HG03139 (cell line): ENCODE measurements at regions not wholly inside any gene's neighbourhood (a gene's known extent, or its start where the extent isn't known, plus 50 kb on each side); places are given as distances from the start of the nearest gene placed in this dataset.

ENCODE experiments used
- ATAC-seq: cut with Tn5 transposase; IDR thresholded peaks from one replicate; pipeline ENCODE4 v1.9.1; 2021; ENCODE audit not compliant: unreplicated experiment

DNA sequence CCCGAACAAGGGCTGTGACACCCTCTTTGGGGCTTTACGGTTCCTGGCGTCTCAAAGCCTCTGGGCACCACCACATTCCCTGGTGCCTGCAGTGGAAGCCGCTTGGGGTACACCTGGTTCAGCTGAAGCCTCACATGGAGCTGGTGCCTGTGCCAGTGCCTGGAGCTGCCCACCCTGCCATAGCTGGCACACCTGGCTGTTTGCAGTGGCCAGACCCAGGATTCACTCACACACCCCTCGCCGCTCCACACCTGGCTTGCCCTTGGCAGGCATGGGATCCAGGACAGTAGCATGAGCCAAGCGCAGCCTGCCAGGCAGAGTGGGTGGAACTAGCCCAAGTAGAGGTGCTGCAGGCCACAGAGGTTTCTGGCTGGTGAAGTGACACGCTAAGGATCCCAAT, 641.8 kb downstream of the TLE4 start:
- ATAC-seq: no peak

DNA sequence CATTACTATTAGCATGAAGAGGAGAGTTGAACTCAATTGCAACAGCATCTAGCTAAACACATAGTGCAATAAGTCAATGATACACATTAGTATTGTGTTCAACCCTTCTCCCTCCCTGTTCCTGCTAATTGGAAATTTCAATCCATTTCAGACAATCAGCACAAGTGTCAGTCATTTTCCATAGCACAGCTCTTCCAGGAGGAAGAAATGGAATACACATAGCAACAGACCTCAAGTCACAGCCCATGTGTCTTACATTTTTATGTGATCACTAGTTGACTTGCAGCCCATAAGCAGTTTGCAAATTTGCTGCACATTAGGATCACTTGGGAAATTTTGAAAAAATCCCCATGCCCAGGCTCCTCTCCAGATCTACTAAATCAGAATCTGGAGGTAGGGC, 636.9 kb downstream of the TLE4 start:
- ATAC-seq: no peak

DNA sequence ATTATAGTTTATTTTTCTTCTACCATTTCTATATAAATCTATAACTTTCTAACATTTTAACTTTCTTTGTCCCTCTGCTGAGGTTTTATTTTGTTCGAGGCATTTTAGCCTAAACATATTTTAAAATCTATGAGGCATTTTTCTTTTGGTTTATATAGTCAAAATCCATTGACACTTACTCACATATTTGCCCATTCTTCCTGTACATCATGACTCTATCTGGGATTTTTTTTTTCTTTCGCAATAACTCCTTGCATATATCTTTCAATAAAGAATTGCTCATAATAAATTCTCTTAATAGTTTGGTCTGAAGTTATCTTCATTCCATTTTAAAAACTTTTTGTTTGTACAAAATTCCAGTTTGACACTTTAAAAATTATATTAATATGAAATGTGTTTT, 632.3 kb downstream of the TLE4 start:
- no peak for ATAC-seq

DNA sequence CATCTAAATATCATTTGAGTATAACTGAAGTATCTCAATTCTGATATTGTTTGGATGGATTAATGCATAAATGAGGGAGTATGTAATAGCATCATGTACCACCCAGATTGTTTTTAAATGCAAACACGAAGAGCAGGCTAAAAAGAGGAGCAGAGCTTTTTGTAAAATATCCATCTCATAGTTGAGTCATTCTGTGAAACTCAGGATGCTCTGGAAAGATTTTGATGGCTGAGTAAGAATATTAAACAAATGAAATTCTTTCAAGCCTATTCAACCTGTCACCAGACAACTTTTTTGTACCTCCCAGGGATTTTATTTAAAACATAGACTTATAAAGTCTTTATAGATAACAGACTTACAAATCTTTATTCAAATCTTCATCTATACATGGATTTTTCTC, 625.9 kb downstream of the TLE4 start:
- no peak for ATAC-seq

DNA sequence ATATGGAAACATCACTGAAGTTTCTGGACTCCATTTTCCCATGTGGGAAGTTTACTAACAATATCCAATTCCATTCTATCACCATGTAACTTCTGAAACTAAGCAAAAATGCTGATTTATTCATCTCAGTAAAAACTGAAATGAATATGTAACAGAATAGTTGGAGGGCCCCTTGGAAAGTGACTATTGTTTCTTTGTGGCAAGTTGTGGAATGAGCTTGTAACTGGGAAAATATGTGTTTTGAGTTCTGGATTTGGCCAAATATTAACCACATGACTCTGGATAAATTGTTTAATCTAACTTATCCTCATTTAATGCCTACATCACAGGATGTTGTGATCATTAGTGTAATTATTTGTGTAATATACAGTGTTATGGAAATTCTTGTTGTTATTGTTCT, 619.3 kb downstream of the TLE4 start:
- no peak for ATAC-seq

DNA sequence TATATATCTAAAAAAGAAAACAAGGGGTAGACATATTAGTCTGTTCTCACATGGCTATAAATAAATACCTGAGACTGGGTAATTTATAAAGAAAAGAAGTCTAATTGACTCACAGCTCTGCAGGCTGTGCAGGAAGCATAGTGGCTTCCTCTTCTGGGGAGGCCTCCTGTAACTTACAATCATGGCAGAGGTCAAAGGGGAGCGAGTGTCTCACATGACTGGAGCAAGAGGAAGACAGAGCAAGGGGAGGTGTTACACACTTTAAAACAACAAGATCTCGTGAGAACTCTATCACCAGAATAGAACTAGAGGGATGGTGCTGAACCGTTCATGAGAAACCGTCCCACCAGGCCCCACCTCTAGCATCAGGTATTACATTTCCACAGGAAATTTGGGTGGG, 616.8 kb downstream of the TLE4 start:
- no peak for ATAC-seq

DNA sequence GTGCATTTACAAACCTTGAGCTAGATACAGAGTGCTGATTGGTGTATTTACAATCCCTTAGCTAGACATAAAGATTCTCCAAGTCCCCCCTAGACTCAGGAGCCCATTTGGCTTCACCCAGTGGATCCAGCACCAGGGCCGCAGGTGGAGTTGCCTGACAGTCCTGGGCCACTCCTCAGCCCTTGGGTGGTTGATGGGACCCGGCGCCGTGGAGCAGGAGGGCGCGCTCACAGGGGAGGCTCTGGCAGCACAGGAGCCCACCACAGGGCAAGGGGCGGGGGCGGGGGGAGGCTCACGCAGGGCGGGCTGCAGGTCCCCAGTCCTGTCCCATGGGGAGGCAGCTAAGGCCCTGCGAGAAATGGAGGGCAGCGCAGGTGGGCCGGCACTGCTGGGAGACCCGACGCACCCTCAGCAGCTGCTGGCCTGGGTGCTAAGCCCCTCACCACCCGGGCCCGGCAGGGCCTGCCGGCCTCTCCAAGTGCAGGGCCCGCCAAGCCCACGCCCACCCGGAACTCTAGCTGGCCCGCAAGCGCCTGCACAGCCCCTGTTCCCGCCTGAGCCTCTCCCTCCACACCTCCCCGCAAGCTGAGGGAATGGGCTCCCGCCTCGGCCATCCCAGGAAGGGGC, 613.5 kb downstream of the TLE4 start:
- ATAC-seq: no peak

DNA sequence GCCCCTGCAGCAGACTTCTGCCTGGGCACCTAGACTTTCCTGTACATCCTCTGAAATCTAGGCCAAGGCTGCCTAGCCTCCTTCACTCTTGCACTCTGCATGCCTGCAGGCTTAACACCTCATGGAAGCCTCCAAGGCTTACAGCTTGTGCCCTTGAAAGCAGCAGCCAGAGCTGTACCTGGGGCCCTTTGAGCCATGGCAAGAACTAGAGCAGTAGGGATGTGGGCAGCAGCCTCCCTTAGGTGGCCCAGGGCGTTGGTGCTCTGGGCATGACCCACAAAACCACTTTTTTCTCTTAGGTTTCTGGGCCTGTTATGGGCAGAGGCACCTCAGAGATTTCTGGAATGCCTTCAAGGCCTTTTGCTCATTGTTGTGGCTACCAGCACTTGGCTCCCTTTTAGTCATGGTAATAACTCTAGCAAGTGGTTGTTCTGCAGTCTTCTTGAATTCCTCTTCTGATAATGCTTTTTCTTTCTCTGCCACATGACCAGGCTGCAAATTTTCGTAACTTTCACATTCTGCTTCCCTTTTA, 606.2 kb downstream of the TLE4 start:
- no peak for ATAC-seq

DNA sequence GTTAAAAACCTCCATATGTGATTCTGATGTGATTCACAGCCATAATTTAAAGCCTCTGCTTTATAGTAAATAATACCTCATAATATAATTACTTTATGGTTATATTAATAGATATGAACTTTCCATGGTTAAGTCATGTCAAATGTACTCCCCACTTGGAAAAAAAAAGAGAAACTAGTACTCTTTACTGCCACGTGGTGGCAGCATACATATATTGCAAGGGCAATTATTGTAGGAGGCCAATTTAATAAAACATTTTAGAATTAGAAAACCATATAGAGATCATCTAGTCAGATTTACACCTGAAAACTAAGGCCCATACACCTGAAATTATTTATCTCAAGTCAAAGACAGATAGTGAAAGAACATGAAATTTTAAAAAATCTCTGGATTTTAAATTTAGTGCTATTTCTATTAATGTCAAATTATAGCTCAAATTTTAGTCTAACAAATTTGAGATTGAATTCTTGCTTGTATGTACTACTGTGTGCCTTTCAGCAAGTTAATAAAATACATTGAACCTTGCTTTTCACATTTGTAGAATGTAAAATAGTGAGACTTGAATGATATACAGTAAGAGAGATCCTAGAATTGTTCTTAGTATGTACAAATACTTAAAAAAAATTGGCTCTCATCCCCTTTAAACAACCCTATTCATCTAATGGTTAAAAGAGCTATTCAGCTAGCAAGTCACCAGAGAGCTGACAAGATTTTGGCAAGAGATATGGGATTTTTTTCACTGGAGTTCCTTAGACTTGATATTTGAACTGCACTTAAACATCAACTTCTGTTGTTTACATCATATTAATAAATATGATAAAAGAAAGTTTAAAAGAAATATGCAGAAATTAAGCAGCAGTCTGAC, 603.8 kb downstream of the TLE4 start:
- no peak for ATAC-seq

DNA sequence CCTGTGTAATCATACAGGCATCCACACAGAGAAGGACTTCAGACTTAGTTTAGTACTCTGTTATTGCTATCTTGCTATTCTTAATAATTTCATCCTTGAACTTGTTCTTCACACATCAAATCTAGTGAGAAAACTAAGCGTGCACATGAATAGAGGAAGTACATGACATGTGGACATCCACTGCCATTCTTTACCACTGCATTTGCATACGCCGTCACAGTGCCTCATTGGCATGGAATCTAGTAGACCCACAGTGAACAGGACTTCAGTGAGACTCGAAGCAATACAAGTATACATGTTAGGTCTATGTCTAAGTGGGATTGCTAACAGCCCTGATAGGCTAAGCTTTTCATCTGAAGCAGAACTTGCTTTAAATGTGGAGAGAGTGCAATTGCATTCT, 592.1 kb downstream of the TLE4 start:
- peak; percentile 80 for ATAC-seq

DNA sequence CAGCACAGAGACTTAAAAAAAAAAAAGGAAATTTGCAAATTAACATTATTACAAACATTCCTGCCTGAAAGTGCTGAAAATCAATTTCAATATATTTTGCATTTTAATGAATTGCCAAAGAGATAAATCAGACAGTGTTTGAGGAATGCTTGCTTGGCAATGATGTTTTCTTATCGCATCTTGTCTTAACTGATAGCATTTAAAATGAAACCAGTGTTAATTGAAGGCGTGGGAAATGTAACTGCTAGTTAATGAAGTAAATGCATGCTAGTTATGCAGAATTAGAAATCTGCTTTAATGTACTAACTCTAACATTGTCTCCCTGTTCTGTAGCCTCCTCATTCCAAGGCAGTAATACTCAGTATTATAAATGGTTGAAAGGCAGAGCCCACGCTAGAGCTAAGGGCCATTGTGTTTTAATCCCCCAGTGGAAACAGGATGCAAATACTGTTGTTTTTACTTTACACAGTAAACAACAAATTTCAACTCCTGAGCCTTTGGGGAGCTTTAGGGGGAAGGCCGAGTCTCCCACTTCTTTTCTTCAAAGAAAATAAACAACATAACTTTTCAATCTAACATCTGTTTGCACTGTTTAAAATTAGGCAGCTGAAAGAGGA, 586.9 kb downstream of the TLE4 start:
- no peak for ATAC-seq

DNA sequence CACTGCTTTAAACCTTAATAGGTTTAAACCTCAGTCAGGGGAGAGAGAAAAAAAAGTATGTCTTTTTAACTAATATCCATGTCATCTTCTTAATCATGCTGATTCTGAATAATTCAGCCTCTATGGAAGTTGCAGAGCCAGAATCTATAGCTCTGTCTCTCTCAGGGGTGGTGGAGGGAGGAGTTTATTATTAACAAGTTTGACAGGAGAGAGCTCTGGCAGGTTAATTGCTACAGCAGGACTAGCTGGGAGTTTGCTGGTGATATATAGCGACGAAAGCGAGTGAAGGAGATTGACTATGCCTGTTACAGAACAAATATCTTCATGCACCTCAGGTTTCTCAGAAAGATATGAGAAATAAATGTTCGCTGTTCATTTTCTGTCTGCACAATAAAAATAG, 586.4 kb downstream of the TLE4 start:
- no peak for ATAC-seq

DNA sequence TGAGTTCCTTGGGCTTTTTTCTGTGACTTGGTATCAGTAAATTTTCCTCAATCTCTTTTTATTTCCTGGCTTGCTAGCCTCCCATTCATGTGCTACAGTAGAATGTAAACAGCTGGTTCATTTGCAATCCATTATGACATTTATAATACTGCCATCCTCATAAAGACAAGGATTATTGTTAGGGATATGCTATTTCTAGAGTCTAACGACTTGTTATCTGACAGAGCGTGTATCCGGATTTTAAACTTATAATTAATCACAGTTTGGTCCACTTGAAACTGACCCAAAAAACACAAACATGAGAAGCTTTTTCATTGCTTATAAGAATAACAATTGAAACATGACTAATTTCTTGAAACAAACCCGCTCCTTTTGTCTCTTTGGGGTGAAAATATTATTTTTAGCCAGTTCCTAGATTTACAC, 585.8 kb downstream of the TLE4 start:
- ATAC-seq: no peak

DNA sequence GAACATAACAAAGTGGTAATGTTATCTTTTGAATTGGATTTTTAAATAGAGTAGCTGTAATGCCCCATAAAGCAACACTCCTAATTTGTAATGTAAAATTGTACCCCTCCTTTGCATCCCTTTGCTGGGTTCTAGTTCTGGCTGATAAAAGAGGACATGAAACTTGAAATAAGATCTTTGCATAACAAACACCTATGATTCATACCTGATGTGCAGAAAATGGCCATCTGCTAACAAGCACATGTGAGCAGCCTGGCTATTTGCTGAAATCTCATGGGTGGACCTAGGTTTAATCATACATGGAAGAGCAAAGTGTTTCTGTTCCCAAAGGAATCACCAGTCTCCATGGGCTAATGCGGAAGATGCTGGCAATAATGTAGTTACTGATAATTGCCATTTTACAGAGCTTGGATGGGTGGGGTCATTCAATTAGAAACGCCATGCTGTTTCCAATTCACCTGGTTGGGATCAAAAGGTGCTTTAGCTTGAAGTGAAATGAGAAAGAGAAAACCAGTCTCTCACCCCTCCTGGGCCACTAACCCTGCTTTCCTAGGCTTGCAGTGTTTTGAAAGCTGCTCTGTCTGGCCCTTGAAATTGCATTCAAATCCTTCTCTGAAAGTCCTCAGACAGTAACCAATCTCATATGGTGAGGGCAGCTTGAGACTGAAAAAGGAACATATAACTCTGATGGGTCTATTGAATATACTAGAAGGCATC, 585.1 kb downstream of the TLE4 start:
- peak; percentile 63 for ATAC-seq

DNA sequence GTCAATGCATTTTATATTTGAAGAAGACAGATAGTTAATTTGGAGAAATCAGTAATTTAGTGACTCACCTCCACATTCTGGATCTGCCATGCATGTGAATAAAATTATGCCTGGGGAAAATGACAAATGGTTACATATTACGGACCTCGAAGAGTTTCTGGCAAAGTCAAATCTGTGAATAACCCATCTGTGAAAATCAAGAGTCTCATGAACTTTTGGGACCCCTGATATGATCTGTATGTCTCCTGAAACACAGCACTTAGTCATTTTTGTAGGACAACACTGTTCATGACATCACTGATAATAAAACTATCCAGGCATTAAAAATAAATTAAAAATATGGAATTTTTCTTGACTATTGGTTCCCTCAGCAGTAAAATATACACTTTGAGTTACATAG, 584.5 kb downstream of the TLE4 start:
- no peak for ATAC-seq

DNA sequence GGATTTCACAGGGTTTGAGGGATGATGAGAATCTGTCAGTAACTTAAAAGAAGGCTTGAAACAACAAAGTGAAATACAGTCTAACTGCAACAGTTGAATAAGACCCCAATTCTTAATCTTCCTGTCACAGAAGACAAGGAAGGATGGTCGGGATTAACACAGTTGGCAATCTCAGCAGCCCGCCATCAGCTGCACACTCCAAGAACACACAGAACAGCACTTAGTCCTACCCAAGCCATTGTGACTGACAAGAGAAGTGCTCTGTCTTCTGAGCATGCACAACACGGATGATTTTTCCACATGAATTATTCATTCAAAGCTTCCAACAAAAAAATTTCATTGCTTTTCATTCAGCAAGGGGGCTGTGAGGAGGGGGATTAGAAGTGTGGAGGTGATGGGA, 576.1 kb downstream of the TLE4 start:
- no peak for ATAC-seq

DNA sequence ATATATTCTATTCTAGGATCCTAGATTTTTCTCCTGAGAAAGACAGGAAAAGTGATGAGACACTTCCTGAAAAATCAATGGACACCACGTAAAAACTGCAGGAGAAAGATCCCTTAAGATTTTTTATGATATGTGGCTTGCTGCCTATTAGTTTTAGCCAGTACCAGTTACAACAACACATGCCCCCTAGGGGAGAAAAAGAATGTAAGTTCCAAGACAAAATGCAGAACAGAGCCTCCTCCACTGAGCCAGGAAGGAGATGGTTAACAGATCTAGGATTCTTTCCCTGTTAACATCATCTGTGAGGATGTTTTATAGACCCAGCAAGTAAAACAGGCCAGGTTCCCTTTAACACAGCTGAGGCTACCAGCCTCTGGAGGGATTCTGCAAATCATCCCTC, 574.7 kb downstream of the TLE4 start:
- ATAC-seq: no peak

DNA sequence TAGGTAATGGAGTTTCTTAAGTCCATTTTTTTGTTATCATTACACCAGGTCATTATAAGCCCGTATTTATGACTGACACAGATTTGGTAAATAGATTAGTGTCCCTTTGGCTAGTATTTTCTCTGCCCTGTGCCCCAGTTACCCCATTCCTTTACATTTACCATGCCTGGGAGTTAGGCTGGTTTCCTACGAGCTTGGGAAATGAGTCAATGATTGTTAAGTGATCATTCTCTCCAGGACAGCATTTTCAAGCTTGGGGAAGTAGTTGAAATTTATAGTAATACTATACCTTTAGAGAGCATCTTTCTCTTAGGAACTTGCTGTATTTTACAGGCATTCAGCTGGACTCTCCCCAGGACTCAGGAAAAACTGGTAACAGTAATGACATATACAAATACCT, 573.1 kb downstream of the TLE4 start:
- ATAC-seq: no peak

DNA sequence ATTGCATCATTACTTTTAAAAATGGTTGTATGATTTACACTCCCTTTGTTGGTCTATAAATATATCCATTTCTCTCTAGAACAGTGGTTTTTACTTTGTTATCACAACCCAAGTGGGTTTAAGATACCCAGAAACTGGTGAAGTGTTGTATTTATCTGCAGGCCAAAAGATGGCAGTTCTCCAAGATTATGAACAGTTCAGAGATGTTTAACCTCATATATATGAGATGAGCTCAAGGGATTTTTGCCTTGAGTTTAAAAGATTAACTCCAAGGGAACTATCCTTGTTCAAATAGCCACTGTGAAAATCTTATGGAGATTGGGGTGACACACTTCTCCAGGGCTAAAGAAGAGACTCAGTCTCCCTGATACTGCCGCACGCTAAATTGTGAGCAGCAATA, 572.6 kb downstream of the TLE4 start:
- ATAC-seq: no peak

DNA sequence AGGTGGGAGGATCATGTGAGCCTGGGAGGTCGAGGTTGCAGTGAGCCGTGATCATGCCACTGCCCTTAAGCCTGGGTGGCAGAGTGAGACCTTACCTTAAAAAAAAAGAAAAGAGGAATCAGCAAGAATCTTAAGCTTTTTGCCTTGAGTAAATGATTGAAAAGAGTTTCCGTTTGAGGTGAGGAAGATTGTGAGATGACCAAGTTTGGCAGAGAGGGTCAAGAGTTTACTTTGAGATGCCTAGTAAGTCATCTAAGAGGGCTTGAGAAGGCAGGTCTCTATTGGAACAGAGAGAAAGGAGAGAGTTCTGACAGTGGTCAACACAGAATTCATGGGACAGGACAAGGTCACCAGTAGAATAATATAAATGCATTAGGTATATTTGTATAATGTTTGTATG, 572.1 kb downstream of the TLE4 start:
- ATAC-seq: peak; percentile 73

DNA sequence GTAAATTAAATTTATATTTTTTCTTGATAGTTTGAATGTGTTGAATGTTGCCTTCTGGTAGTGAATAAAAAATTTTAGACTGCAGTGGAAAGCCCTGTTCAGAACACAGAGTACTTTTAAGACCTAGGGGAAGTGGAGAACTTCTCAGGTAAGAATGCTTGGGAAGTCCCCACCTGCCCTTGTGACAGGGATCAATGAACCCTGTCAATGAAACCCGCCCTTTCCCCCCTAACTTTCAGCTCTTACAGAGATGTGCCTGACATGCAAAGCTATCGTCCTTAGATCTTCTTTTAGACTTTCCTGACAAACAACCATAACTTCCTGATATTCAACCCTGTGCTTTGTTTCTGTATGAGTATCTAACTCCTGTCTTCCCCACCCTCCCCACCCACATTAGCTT, 562.7 kb downstream of the TLE4 start:
- peak; percentile 80 for ATAC-seq
